HUES64 (cell line): ENCODE measurements at regions not wholly inside any gene's neighbourhood (a gene's known extent, or its start where the extent isn't known, plus 50 kb on each side); places are given as distances from the start of the nearest gene placed in this dataset.
"Not testable (repeated sequence)": the region's sequence is repeated elsewhere in the genome, so short reads cannot be mapped to it uniquely, and the experiment has no call there.

ENCODE experiments used
- H3K27ac ChIP-seq: 2 replicates; pipeline ENCODE4 v1.7.0; 2013; ENCODE audit warnings: low read depth, low read length, inconsistent platforms
- H3K27me3 ChIP-seq: 2 replicates; pipeline ENCODE4 v1.6.1; 2013; ENCODE audit warnings: mild to moderate bottlenecking, low read length; ENCODE audit not compliant: insufficient read depth
- H3K36me3 ChIP-seq: 2 replicates; pipeline ENCODE4 v1.6.1; 2013; ENCODE audit warnings: mild to moderate bottlenecking, low read length; ENCODE audit not compliant: insufficient read depth
- H3K4me1 ChIP-seq: 2 replicates; pipeline ENCODE4 v1.6.1; 2013; ENCODE audit warnings: mild to moderate bottlenecking, low read length, moderate library complexity; ENCODE audit not compliant: insufficient read depth
- H3K4me3 ChIP-seq: 2 replicates; pipeline ENCODE4 v1.5.1; 2013; ENCODE audit warnings: mild to moderate bottlenecking, low read length, moderate library complexity
- H3K9ac ChIP-seq: 2 replicates; pipeline ENCODE4 v1.6.1; 2013; ENCODE audit warnings: mild to moderate bottlenecking, low read depth, low read length
- H3K9me3 ChIP-seq: 2 replicates; pipeline ENCODE4 v1.6.1; 2013; ENCODE audit warnings: low read depth, low read length; ENCODE audit not compliant: insufficient read depth
- WGBS: fragments of 150-250, 120-280 bp; methylation state at CpG from one replicate; pipeline ENCODE4 v1.1.7; 2013; ENCODE audit warnings: missing lambda C conversion rate; 5-methylcytosine and 5-hydroxymethylcytosine counted together

- H3K27me3 ChIP-seq, result no peaks in the 10 kb centered on the region
- 98% methylated on average over 7 of the region's 7 CpGs for WGBS
- no peaks in the 10 kb centered on the region for H3K4me1 ChIP-seq
Observed at GRCh38 chr3:144737281-144737680, 765.7 kb downstream of the DIPK2A start.

DNA sequence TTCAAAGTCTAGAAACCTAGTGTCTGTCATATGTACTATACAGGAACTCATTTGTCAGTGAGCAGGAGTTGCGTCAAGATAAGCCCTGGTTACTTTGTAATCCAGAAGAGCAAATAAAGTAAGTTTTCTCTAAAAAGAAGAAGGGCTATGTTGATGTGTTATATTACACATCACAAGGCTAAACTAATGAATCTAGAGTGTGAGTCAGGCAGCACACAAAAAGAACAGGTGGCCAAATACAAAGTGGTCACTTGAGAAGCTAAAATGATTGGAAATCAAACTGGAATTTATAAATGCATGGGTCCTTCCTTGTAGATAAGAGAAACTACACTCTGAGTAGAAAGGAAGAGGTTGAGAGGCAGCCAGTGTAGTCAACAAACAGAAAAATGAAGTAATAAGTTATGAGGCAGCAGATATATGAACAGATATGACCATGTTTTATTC, 771.6 kb downstream of the DIPK2A start:
- no peak overlapping the region for H3K27ac ChIP-seq
- no peak overlapping the region for H3K9ac ChIP-seq
- no peaks in the 10 kb centered on the region for H3K27me3 ChIP-seq
- no peaks in the 10 kb centered on the region for H3K9me3 ChIP-seq
- no peaks in the 10 kb centered on the region for H3K4me1 ChIP-seq
- WGBS, result 100% methylated on average over 1 of the region's 1 CpG
- H3K4me3 ChIP-seq, result no peak overlapping the region
- H3K36me3 ChIP-seq, result no peaks in the 10 kb centered on the region

More at GRCh38 chr3:144737281-144737680, 765.7 kb downstream of the DIPK2A start:
- no peaks in the 10 kb centered on the region for H3K9me3 ChIP-seq
- H3K4me3 ChIP-seq, result no peak overlapping the region
- no peak overlapping the region for H3K27ac ChIP-seq
- no peaks in the 10 kb centered on the region for H3K36me3 ChIP-seq
- no peak overlapping the region for H3K9ac ChIP-seq

GRCh38 chr3:144744473-144744872, 772.9 kb downstream of the DIPK2A start:
- Histone ChIP-seq H3K4me1 (no peaks in the 10 kb centered on the region), H3K27ac (no peak overlapping the region), H3K9ac (no peak overlapping the region), H3K36me3 (no peaks in the 10 kb centered on the region), H3K4me3 (no peak overlapping the region), H3K27me3 (no peaks in the 10 kb centered on the region), H3K9me3 (no peaks in the 10 kb centered on the region)
- 98% methylated on average over 4 of the region's 4 CpGs for WGBS

DNA sequence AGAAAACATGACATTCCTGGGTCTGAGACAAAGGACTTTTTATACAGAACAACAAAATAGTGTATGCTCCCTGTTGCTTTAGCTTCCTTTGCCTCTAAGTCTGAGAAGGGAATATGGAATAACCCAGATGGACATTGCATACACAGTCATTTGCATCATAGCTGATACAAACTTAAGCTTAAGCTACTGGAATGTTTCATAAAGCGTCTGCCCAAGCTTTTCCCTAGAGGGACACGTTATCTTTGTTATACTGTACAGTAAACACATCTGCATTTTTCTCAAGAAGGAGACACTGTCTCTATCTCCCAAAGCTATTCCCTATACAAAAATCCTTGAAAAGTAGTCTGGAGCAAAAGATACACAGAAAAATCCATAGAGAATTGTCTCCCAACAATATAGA, 775.0 kb downstream of the DIPK2A start:
- Histone ChIP-seq H3K9me3 (no peaks in the 10 kb centered on the region), H3K27ac (no peak overlapping the region), H3K36me3 (no peaks in the 10 kb centered on the region), H3K4me1 (peaks cover 5% of the 10 kb centered on the region; the same call in 1 of the 2 replicates), H3K9ac (no peak overlapping the region), H3K27me3 (no peaks in the 10 kb centered on the region), H3K4me3 (no peak overlapping the region)
- 93% methylated on average over 2 of the region's 2 CpGs for WGBS

DNA sequence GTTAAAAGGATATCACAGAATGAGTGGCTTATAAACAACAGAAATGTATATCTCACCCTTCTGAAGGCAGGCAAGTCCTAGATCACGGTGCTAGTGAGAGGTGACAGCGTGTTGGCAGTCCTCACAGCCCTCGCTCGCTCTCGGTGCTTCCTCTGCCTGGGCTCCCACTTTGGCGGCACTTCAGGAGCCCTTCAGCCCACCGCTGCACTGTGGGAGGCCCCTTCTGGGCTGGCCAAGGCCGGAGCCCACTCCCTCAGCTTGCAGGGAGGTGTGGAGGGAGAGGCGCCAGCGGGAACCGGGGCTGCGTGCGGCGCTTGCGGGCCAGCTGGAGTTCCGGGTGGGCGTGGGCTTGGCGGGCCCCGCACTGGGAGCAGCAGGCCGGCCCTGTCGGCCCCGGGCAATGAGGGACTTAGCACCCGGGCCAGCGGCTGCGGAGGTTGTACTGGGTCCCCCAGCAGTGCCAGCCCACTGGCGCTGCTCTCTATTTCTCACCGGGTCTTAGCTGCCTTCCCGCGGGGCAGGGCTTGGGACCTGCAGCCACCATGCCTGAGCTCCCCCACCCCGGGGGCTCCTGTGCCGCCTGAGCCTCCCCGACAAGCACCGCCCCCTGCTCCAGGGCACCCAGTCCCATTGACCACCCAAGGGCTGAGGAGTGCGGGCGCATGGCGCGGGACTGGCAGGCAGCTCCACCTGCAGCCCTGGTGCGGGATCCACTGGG, 778.1 kb downstream of the DIPK2A start:
- not testable (repeated sequence) for H3K27ac ChIP-seq, H3K9me3 ChIP-seq, H3K27me3 ChIP-seq, H3K9ac ChIP-seq, H3K36me3 ChIP-seq, H3K4me3 ChIP-seq
- H3K4me1 ChIP-seq, result peaks cover 15% of the 10 kb centered on the region; the same call in 1 of the 2 replicates
- 98% methylated on average over 35 of the region's 38 CpGs for WGBS

DNA sequence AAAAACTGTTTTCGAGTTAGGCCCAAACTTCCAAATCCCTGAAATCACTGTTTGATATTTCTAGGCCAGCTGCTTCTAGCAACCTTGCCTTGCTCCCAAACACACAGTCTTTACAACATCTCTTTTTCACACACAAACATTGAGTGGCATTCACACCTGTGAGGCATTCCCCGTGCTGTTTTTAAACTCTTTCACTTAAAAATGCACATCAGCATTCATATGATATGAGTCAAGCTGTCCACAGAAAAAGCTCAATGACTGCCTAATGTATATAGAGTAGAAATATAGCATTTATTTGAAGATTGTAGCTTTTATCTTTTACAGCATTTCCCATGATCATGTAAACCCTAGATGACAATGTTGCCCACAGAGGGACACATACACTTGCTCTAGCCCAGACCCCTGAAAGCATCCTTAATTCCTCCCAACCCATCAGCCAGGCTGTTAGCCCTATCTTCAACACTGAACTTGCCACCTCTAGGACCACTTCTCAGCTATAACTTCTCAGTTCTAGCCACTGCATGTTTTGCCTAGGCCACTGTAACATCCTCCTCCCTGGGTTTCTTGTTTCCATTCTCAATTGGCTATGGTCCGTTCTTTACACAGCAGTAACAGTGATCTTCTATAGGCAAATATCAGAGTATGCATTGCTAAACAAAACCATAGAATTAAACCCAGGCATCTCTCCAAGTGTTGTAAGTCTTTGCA, 782.6 kb downstream of the DIPK2A start:
- H3K27me3 ChIP-seq, result no peaks in the 10 kb centered on the region
- peaks cover 15% of the 10 kb centered on the region; the same call in 1 of the 2 replicates for H3K4me1 ChIP-seq
- H3K27ac ChIP-seq, result no peak overlapping the region
- no peak overlapping the region for H3K9ac ChIP-seq
- no peak overlapping the region for H3K4me3 ChIP-seq
- H3K36me3 ChIP-seq, result no peaks in the 10 kb centered on the region
- peaks cover 7% of the 10 kb centered on the region for H3K9me3 ChIP-seq
- 95% methylated on average over 3 of the region's 3 CpGs for WGBS

DNA sequence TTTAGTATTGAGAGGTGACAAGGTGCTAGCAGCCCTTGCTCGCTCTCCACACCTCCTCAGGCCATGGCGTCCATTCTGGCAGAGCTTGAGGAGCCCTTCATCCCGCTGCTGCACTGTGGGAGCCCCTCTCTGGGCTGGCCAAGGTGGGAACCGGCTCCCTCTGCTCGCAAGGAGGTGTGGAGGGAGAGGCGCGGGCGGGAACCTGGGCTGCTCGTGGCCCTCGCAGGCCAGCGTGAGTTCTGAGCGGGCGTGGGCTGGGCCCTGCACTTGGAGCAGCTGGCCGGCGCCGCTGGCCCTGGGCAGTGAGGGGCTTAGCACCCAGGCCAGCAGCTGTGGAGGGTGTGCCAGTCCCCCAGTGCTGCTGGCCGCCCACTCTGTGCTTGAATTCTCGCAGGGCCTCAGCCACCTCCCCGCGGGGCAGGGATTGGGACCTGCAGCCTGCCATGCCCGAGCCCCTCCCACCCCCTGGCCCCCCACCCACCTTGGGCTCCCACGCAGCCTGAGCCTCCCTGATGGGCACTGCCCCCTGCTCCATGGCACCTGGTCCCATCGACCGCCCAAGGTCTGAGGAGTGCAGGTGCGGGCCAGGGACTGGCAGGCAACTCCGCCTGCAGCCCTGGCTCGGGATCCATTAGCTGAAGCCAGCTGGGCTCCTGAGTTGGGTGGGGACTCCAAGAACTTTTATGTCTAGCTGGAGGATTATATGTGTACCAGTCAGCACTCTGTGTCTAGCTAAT, 785.2 kb downstream of the DIPK2A start:
- Histone ChIP-seq H3K4me1 (peaks cover 8% of the 10 kb centered on the region; the same call in 1 of the 2 replicates), H3K27me3 (no peaks in the 10 kb centered on the region), H3K4me3 (no peak overlapping the region), H3K9me3 (peaks cover 7% of the 10 kb centered on the region), H3K27ac (no peak overlapping the region), H3K9ac (no peak overlapping the region), H3K36me3 (no peaks in the 10 kb centered on the region)
- 96% methylated on average over 26 of the region's 27 CpGs for WGBS

- Histone ChIP-seq H3K4me1 (no peaks in the 10 kb centered on the region), H3K27ac (no peak overlapping the region)
- WGBS, result 90% methylated on average over 2 of the region's 2 CpGs
Observed at GRCh38 chr3:144760831-144761230, 789.2 kb downstream of the DIPK2A start.

GRCh38 chr3:144762091-144762490, 790.5 kb downstream of the DIPK2A start:
- Histone ChIP-seq H3K9me3 (no peaks in the 10 kb centered on the region), H3K9ac (no peak overlapping the region), H3K4me3 (no peak overlapping the region), H3K27ac (no peak overlapping the region), H3K36me3 (no peaks in the 10 kb centered on the region), H3K27me3 (no peaks in the 10 kb centered on the region), H3K4me1 (no peaks in the 10 kb centered on the region)
- 100% methylated on average over 1 of the region's 1 CpG for WGBS

More at GRCh38 chr3:144760831-144761230, 789.2 kb downstream of the DIPK2A start:
- no peak overlapping the region for H3K9ac ChIP-seq
- H3K27me3 ChIP-seq, result no peaks in the 10 kb centered on the region
- H3K9me3 ChIP-seq, result peaks cover 7% of the 10 kb centered on the region
- no peaks in the 10 kb centered on the region for H3K36me3 ChIP-seq
- no peak overlapping the region for H3K4me3 ChIP-seq

DNA sequence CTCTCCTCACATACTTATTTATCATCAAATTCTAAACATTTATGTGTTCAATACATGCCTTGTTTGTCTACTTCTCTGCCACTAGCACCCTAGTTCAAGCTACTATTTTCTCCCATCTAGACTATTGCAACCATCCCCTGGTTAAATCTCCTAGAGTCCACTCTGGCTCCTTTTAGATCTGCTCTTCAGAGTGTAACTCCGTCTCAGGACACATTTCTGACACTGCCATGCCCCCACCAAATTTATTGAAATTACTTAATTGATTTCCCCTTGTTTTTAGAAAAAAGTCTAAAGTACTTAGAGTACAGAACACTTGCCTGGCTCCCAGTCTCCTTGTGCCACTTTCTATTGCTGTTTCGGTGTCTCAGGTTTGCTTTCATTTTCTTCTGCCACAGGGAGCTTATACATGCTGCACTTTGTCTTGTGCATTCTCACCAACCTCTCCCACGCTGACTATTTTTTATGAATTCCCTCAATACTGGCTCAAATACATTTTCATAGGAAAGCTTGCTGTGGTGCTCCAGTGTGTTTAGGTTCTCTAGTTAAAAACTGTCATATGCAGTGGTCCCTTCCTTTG, 792.3 kb downstream of the DIPK2A start:
- Histone ChIP-seq H3K4me1 (no peaks in the 10 kb centered on the region), H3K27me3 (no peaks in the 10 kb centered on the region), H3K36me3 (no peaks in the 10 kb centered on the region), H3K9me3 (no peaks in the 10 kb centered on the region), H3K4me3 (no peak overlapping the region), H3K27ac (no peak overlapping the region), H3K9ac (no peak overlapping the region)
- 95% methylated on average over 3 of the region's 3 CpGs for WGBS

- no peaks in the 10 kb centered on the region for H3K4me1 ChIP-seq
- no peaks in the 10 kb centered on the region for H3K36me3 ChIP-seq
- H3K27ac ChIP-seq, result no peak overlapping the region
- WGBS, result 87% methylated on average over 1 of the region's 1 CpG
- no peak overlapping the region for H3K9ac ChIP-seq
- H3K4me3 ChIP-seq, result no peak overlapping the region
- no peaks in the 10 kb centered on the region for H3K27me3 ChIP-seq
- H3K9me3 ChIP-seq, result no peaks in the 10 kb centered on the region
Observed at GRCh38 chr3:144770281-144770680, 798.7 kb downstream of the DIPK2A start.
